Kasumi-1 (cell line): ENCODE measurements at regions not wholly inside any gene's neighbourhood (a gene's known extent, or its start where the extent isn't known, plus 50 kb on each side); places are given as distances from the start of the nearest gene placed in this dataset.
"Not testable (repeated sequence)": the region's sequence is repeated elsewhere in the genome, so short reads cannot be mapped to it uniquely, and the experiment has no call there.

Source experiments
- DNase-seq, 2 experiments: peaks; one replicate each; lab custom pipeline; 2025; lab: John Stamatoyannopoulos, UW

GRCh38 chr7:46625032-46625431, 704.0 kb upstream of the IGFBP3 start:
- DNase-seq = no peak

GRCh38 chr7:46622251-46622650, 701.2 kb upstream of the IGFBP3 start:
- no peak for DNase-seq

GRCh38 chr7:46619723-46620310, 698.7 kb upstream of the IGFBP3 start:
- no peak for DNase-seq

GRCh38 chr7:46616636-46617035, 695.6 kb upstream of the IGFBP3 start:
- no peak for DNase-seq

- no peak for DNase-seq
Measured at GRCh38 chr7:46613551-46613950, 692.5 kb upstream of the IGFBP3 start.

- DNase-seq = no peak
Measured at GRCh38 chr7:46613116-46613515, 692.0 kb upstream of the IGFBP3 start.

- DNase-seq = no peak
Measured at GRCh38 chr7:46611508-46611907, 690.4 kb upstream of the IGFBP3 start.

GRCh38 chr7:46610746-46611145, 689.7 kb upstream of the IGFBP3 start:
- DNase-seq = no peak

- DNase-seq = no peak
Measured at GRCh38 chr7:46607176-46607575, 686.1 kb upstream of the IGFBP3 start.

GRCh38 chr7:46606761-46607160, 685.7 kb upstream of the IGFBP3 start:
- no peak for DNase-seq

- no peak for DNase-seq
Measured at GRCh38 chr7:46604241-46604661, 683.2 kb upstream of the IGFBP3 start.

GRCh38 chr7:46603780-46604179, 682.7 kb upstream of the IGFBP3 start:
- no peak for DNase-seq

- DNase-seq = no peak
Measured at GRCh38 chr7:46603296-46603752, 682.3 kb upstream of the IGFBP3 start.

GRCh38 chr7:46600340-46600739, 679.3 kb upstream of the IGFBP3 start:
- DNase-seq = no peak

GRCh38 chr7:46594831-46595230, 673.8 kb upstream of the IGFBP3 start:
- not testable (repeated sequence) for DNase-seq

GRCh38 chr7:46590918-46591905, 670.1 kb upstream of the IGFBP3 start:
- not testable (repeated sequence) for DNase-seq

GRCh38 chr7:46589286-46589685, 668.2 kb upstream of the IGFBP3 start:
- no peak for DNase-seq

- DNase-seq = no peak
Measured at GRCh38 chr7:46586406-46586805, 665.3 kb upstream of the IGFBP3 start.

GRCh38 chr7:46583656-46584055, 662.6 kb upstream of the IGFBP3 start:
- DNase-seq = no peak

GRCh38 chr7:46581268-46581667, 660.2 kb upstream of the IGFBP3 start:
- no peak for DNase-seq

GRCh38 chr7:46580766-46581165, 659.7 kb upstream of the IGFBP3 start:
- DNase-seq = no peak

GRCh38 chr7:46577394-46577793, 656.3 kb upstream of the IGFBP3 start:
- no peak for DNase-seq

GRCh38 chr7:46576950-46577349, 655.9 kb upstream of the IGFBP3 start:
- DNase-seq = no peak
